SKM-1 (cell line): ENCODE measurements at regions not wholly inside any gene's neighbourhood (a gene's known extent, or its start where the extent isn't known, plus 50 kb on each side); places are given as distances from the start of the nearest gene placed in this dataset.
"Not testable (repeated sequence)": the region's sequence is repeated elsewhere in the genome, so short reads cannot be mapped to it uniquely, and the experiment has no call there.

ENCODE experiments used
- DNase-seq: peaks from one replicate; lab custom pipeline; 2025; ENCODE audit not compliant: unreplicated experiment; lab: John Stamatoyannopoulos, UW

- no peak for DNase-seq
Observed at GRCh38 chr9:95587021-95587964, 70.5 kb upstream of the PTCH1 start.

GRCh38 chr9:95586326-95586725 lies 69.6 kb upstream of the PTCH1 start:
- DNase-seq = no peak

DNA sequence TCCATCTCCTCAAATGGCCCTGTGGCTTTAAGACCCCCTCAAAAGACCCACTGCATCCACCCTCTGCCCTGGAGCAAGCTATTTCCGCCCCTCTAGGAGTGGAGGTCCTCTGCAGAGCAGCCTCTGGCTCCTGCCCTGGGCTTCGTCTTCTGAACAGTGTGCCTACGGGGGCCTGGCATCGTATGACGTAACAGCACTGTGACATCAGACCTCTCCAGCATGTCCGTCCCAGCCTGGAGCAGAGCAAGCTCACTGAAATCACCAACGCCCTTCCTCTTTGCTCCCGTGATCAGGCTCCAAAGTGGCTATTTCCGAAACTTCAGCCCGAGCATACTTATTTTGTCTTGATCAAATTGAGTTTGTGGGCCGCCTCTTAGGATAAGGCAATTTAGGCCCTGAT lies 69.1 kb upstream of the PTCH1 start:
- no peak for DNase-seq

GRCh38 chr9:95584176-95584575 lies 67.4 kb upstream of the PTCH1 start:
- no peak for DNase-seq

DNA sequence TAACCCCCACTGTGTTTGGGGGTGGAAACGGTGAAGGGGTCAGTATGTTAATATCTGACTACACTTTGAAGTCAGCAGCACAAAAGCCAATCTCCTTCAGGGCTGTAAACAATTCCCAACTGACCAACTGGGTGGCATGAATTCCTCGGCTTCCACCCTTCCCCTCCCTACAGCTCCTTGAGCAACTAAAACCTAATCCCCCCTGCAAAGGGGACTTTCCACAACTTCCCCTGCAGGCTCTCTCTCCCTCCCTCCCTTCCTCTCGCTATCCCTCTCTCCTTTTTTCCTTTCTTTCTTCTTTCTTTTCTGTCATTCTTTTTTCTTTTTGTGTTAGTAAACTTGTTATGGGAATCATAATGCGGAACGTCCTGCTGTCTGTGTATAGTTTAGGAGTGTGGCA lies 65.1 kb upstream of the PTCH1 start:
- DNase-seq = no peak

DNA sequence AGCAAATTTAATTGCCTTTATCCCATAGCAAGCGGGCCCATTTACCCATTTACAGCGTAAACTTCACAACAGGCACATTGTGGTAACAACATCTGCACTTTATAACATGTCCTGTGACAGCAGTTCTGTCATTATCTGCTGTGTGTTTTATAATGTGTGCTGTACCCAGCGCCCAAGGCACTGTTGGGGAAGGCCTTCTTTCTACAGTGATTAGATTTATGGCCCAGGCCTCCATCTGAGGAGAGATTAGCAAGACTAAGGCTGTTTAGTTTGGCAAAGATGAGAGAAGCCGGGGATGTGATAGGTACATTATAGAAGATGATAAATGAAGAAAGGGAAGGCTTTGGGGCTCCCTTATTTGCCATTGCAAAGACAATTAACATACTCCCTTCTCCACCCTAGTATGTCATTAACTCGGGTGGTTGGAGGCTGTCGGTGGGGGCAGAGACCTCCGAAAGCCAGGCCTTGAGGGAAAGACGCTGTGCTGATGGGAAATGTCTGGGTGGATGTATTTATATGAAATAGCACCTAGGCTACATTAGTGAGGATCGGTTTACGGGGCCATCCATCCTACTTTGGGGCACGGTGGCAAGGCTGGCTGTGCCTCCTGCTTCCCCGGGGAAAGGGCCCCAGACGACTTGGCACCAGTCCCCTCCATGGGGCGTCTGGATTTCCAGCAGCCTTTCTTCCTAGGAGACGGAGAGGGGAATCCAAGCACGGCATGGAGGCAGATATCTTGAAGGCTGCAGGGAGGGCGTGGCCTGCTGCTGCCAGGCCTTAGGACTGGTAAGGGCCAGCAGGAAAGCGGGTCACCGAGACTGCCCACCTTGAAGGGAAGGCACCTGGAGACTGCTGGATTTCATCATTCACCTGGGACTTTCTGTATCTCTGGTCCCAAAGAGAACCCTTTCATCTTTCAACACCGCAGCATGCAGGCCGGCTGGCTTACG lies 64.3 kb upstream of the PTCH1 start:
- DNase-seq = no peak

DNA sequence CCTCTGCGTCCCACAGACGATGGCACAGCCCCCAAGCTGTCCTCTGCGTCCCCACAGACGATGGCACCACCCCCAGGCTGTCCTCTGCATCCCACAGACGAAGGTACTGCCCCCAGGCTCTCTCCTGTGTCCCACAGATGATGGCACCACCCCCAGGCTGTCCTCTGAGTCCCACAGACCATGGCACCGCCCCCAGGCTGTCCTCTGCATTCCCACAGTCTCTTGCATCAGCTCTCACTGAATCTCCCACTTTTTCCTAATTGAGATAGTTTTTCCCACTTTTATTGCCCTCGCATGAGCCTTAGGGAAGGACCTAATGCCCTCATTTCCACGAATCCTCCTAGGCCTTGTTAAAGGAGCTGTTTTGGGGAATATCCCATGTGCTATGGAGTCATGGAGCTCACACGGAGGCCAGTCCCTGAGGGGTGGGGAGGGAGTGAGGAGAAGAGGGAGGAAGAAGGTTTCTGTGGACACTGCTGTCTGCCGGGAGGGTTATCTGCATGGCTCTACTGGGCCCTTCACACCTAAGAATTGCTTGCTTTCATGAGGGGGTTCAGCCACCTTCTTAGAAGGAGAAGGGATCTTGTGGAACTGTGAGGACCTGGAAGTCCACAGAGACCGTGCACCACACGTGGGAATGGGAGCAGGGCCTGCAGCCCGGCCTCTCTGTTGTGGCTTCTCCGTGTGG lies 58.2 kb upstream of the PTCH1 start:
- DNase-seq = no peak

GRCh38 chr9:95574176-95574575 lies 57.4 kb upstream of the PTCH1 start:
- DNase-seq = no peak

GRCh38 chr9:95573463-95573862 lies 56.7 kb upstream of the PTCH1 start:
- DNase-seq = no peak

DNA sequence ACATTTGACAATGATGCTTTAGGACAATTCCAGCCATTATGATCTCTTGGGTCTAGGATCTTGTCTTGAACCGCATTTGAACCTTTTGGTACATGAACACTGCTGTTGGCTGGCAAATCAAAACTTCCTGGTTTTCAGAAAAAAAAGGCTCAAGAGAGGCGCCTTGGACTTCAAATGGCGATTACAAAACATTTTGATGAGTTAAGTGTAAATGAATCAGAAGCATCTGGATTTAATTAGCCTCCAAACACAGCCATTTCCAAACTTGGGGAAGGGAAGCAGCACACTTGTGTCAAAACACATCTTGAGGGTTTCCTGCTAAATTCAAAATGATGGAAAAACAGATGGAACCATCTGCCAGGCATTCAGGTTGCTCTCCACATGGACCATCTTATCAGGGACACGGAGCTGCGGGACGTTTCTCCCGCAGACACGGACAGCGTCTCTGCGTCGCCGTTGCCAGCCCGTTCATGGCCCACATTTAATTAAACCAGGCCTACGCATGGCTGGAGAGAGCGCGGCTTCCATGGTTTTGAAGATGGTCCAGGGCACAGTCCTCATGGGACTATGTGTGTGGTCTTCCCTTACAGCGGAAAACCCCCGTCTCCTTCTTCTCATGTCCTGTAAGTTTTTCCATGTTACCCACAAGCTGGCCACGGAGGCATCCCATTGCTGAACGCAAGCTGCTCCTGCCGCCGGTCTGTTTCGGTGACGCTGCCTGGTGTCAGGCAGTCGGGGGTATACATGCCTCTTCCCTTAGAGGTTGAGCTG lies 55.8 kb upstream of the PTCH1 start:
- no peak for DNase-seq

GRCh38 chr9:95570646-95571045 lies 53.9 kb upstream of the PTCH1 start:
- DNase-seq = no peak

DNA sequence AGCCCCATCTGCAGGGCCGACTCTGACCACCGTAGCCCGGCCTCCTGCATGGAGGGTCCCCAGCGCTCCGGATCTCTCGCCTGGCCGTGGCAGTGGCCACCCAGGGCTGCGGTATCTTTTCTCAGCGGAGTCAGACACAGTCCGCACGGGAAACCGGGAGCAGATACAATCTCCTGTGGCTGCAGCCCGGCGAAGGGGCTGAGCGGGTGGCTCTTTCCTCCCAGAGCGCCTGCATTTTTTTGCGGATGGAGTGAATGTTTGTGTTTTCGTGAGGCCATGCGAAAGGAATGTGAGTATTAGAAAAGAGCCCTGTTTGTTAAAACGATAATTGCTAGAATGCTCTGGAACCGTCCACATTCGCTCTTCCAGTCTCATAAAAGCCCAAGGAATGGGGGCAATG lies 53.4 kb upstream of the PTCH1 start:
- no peak for DNase-seq

GRCh38 chr9:95568735-95569134 lies 52.0 kb upstream of the PTCH1 start:
- DNase-seq = not testable (repeated sequence)
